HCT116 (cell line): ENCODE measurements at regions not wholly inside any gene's neighbourhood (a gene's known extent, or its start where the extent isn't known, plus 50 kb on each side); places are given as distances from the start of the nearest gene placed in this dataset.

Experiments used
- ATAC-seq: fragments of 200-7000 bp; cut with Tn5 transposase; 2 replicates; pipeline ENCODE4 v1.9.1; 2020; ENCODE audit warnings: mild to moderate bottlenecking, moderate library complexity
- BruUV-seq: library from RNA; stranded (reverse); fragments of 400-500 nt; replicated peaks from 2 replicates; lab custom pipeline; 2021; lab: Mats Ljungman, UMichigan
- CTCF ChIA-PET: fragments of 300-600 bp; sonication (Branson Sonifier 250); formaldehyde crosslinking; loops from one replicate; lab custom pipeline; 2021; ENCODE audit warnings: antibody characterized with exemption; lab: Charles Lee
- POLR2A ChIA-PET: fragments of 300-600, 350-600 bp; sonication (Branson Sonifier 250); formaldehyde crosslinking; loops from one replicate; lab custom pipeline; 2021; ENCODE audit warnings: antibody characterized with exemption; lab: Charles Lee
- RAD21 ChIA-PET, 2 experiments: fragments of 300-600 bp; sonication (Branson Sonifier 250); formaldehyde crosslinking; loops; one replicate each; lab custom pipeline; 2023; ENCODE audit warnings: low total read pairs in 2 of 2; ENCODE audit not compliant: uncharacterized antibody in 2 of 2, unreplicated experiment in 2 of 2, low non-redundant PET in 1 of 2; lab: Charles Lee
- DNase-seq: peaks from one replicate; pipeline ENCODE4 v3.0.0-alpha.2; 2010; ENCODE audit warnings: low read depth, low spot score
- H2AFZ ChIP-seq: fragments of 200-600 bp; shearing (Covaris generic), sonication (generic); 2 replicates; pipeline ENCODE4 v1.6.1; 2017; ENCODE audit warnings: low read depth, mixed run types, mixed read lengths, antibody characterized with exemption, low read length; ENCODE audit not compliant: poor library complexity, severe bottlenecking
- H3K27ac ChIP-seq: 2 replicates; pipeline ENCODE4 v1.5.1; 2012; ENCODE audit warnings: low read depth, low read length
- H3K27me3 ChIP-seq: fragments of 200-600 bp; sonication (generic); 2 replicates; pipeline ENCODE4 v1.6.1; 2016; ENCODE audit warnings: mixed run types, low read length, mixed read lengths; ENCODE audit not compliant: insufficient read depth
- H3K36me3 ChIP-seq, 2 experiments: fragments of 200-500 bp in 1 of 2; fragments of 200-600 bp in 1 of 2; sonication (Bioruptor generic) in 1 of 2; sonication (generic) in 1 of 2; 2 replicates each; pipeline versions ENCODE4 v1.5.1 to v1.6.1; 2014 to 2016; ENCODE audit warnings: low read length in 2 of 2, inconsistent platforms in 1 of 2, mixed read lengths in 1 of 2, mixed run types in 1 of 2; ENCODE audit not compliant: insufficient read depth in 2 of 2, control insufficient read depth in 1 of 2
- H3K4me1 ChIP-seq, 2 experiments: fragments of 200-600 bp in 1 of 2; sonication (generic) in 1 of 2; 2 replicates each; pipeline versions ENCODE4 v1.5.1 to v1.6.1; 2012 to 2017; ENCODE audit warnings: low read length in 2 of 2, inconsistent platforms in 1 of 2, mild to moderate bottlenecking in 1 of 2, mixed read lengths in 1 of 2, mixed run types in 1 of 2, moderate library complexity in 1 of 2; ENCODE audit not compliant: insufficient read depth in 2 of 2, control insufficient read depth in 1 of 2
- H3K4me2 ChIP-seq: fragments of 200-600 bp; sonication (generic); 2 replicates; pipeline ENCODE4 v1.6.1; 2017; ENCODE audit warnings: mixed run types, low read length, mixed read lengths
- H3K4me3 ChIP-seq, 2 experiments: fragments of 200-600 bp in 1 of 2; sonication (generic) in 1 of 2; replicated peaks in 1 of 2; 2 replicates each; pipeline ENCODE4 v1.5.1; 2011 to 2016; ENCODE audit warnings: low read length in 2 of 2, control low read depth in 1 of 2, low read depth in 1 of 2, mild to moderate bottlenecking in 1 of 2, mixed read lengths in 1 of 2, mixed run types in 1 of 2
- H3K79me2 ChIP-seq: fragments of 200-600 bp; sonication (generic); 2 replicates; pipeline ENCODE4 v1.6.1; 2017; ENCODE audit warnings: mild to moderate bottlenecking, mixed run types, low read length, moderate library complexity, mixed read lengths; ENCODE audit not compliant: insufficient read depth
- H3K9ac ChIP-seq: fragments of 200-600 bp; sonication (generic); 2 replicates; pipeline ENCODE4 v1.6.1; 2016; ENCODE audit warnings: low read length, mixed read lengths
- H3K9me2 ChIP-seq: fragments of 200-600 bp; sonication (generic), shearing (Covaris generic); 2 replicates; pipeline ENCODE4 v1.6.1; 2017; ENCODE audit warnings: mixed run types, mild to moderate bottlenecking, moderate library complexity; ENCODE audit not compliant: insufficient read depth
- H3K9me3 ChIP-seq, 2 experiments: fragments of 200-500 bp in 1 of 2; fragments of 200-600 bp in 1 of 2; sonication (Bioruptor generic) in 1 of 2; sonication (generic) in 1 of 2; 2 replicates each; pipeline ENCODE4 v1.6.1; 2014 to 2017; ENCODE audit warnings: low read length in 2 of 2, mixed read lengths in 2 of 2, inconsistent platforms in 1 of 2, low read depth in 1 of 2, mild to moderate bottlenecking in 1 of 2, mixed run types in 1 of 2, moderate library complexity in 1 of 2; ENCODE audit not compliant: control insufficient read depth in 1 of 2, insufficient read depth in 1 of 2
- H4K20me1 ChIP-seq: fragments of 200-600 bp; sonication (generic), shearing (Covaris generic); 2 replicates; pipeline ENCODE4 v1.6.1; 2017; ENCODE audit warnings: mixed run types, mild to moderate bottlenecking, moderate library complexity; ENCODE audit not compliant: insufficient read depth
- CBX3 ChIP-seq: IDR thresholded peaks from 2 replicates; pipeline ENCODE4 v1.6.1; 2012; ENCODE audit warnings: low read depth
- CEBPB ChIP-seq: IDR thresholded peaks from 2 replicates; pipeline ENCODE4 v1.6.1; 2012; ENCODE audit warnings: low read depth
- ELF1 ChIP-seq: IDR thresholded peaks from 2 replicates; pipeline ENCODE4 v1.6.1; 2012; ENCODE audit warnings: low read depth, borderline replicate concordance
- EZH2 ChIP-seq: fragments of 200-600 bp; sonication (generic); IDR thresholded peaks from 2 replicates; pipeline ENCODE4 v1.6.1; 2017; ENCODE audit warnings: antibody characterized with exemption, mixed run types
- EZH2phosphoT487 ChIP-seq: fragments of 200-600 bp; IDR thresholded peaks from 2 replicates; pipeline ENCODE4 v1.6.1; 2018; ENCODE audit warnings: antibody characterized with exemption, borderline replicate concordance
- JUND ChIP-seq: IDR thresholded peaks from 2 replicates; pipeline ENCODE4 v1.6.1; 2012
- MAX ChIP-seq: IDR thresholded peaks from 2 replicates; pipeline ENCODE4 v1.6.1; 2012
- POLR2AphosphoS5 ChIP-seq: IDR thresholded peaks from 2 replicates; pipeline ENCODE4 v1.6.1; 2011; ENCODE audit warnings: mild to moderate bottlenecking, low read depth, low read length, moderate library complexity
- RAD21 ChIP-seq: IDR thresholded peaks from 2 replicates; pipeline ENCODE4 v1.6.1; 2012; ENCODE audit warnings: low read depth, mild to moderate bottlenecking
- SIN3A ChIP-seq: IDR thresholded peaks from 2 replicates; pipeline ENCODE4 v1.6.1; 2012; ENCODE audit warnings: low read depth
- SP1 ChIP-seq: IDR thresholded peaks from 2 replicates; pipeline ENCODE4 v1.6.1; 2012; ENCODE audit warnings: low read depth
- SRF ChIP-seq: IDR thresholded peaks from 2 replicates; pipeline ENCODE4 v1.6.1; 2012; ENCODE audit warnings: low read depth
- YY1 ChIP-seq: IDR thresholded peaks from 2 replicates; pipeline ENCODE4 v1.6.1; 2011; ENCODE audit warnings: low read length, low read depth, moderate library complexity, mild to moderate bottlenecking; ENCODE audit not compliant: insufficient replicate concordance; ENCODE audit errors: extremely low read depth
- ZBTB33 ChIP-seq: IDR thresholded peaks from 2 replicates; pipeline ENCODE4 v1.6.1; 2011; ENCODE audit warnings: mild to moderate bottlenecking, low read length, moderate library complexity; ENCODE audit not compliant: insufficient replicate concordance; ENCODE audit errors: extremely low read depth
- ZNF274 ChIP-seq: fragments of 200-500 bp; sonication (Bioruptor generic); IDR thresholded peaks from 2 replicates; pipeline ENCODE4 v1.6.1; 2014; ENCODE audit warnings: mild to moderate bottlenecking, low read depth, low read length, inconsistent platforms
- intact Hi-C: fragments of 100-400 bp; cut with micrococcal nuclease; formaldehyde crosslinking; loops from 2 replicates; pipeline ENCODE4 v1.10.0; 2022
- TF ChIP-seq, protein P1 (sequence below): IDR thresholded peaks from 2 replicates; pipeline ENCODE4 v1.6.1; 2012; ENCODE audit warnings: low read depth
- TF ChIP-seq, protein P2 (sequence below): IDR thresholded peaks from 2 replicates; pipeline ENCODE4 v1.6.1; 2012
- TF ChIP-seq, protein P3 (sequence below), 3 experiments: fragments of 200-600 bp in 1 of 3; sonication (generic) in 1 of 3; IDR thresholded peaks in 2 of 3; conservative IDR thresholded peaks in 1 of 3; 2 replicates each; pipeline ENCODE4 v1.5.1; 2012 to 2017; ENCODE audit warnings: low read depth in 2 of 3, low read length in 2 of 3, antibody characterized with exemption in 1 of 3, borderline replicate concordance in 1 of 3, control low read depth in 1 of 3, mild to moderate bottlenecking in 1 of 3, mixed read lengths in 1 of 3, mixed run types in 1 of 3, moderate library complexity in 1 of 3; ENCODE audit not compliant: insufficient read depth in 1 of 3

- no peak overlapping the region for H3K4me2 ChIP-seq
- ChIA-PET CTCF (no interaction called here), RAD21 (no interaction called here), POLR2A (no interaction called here)
- no peaks in the 10 kb centered on the region for H3K9me2 ChIP-seq
- no peak overlapping the region for H3K27ac ChIP-seq
- H3K4me1 ChIP-seq, result no peaks in the 10 kb centered on the region
- intact Hi-C loops, result no loop called here
- H3K79me2 ChIP-seq, result no peaks in the 10 kb centered on the region
- no peaks in the 10 kb centered on the region for H3K36me3 ChIP-seq
- no peak for DNase-seq
- no peak overlapping the region for H3K9ac ChIP-seq
- no peaks in the 10 kb centered on the region for H3K9me3 ChIP-seq
- H2AFZ ChIP-seq, result no peak overlapping the region
- TF ChIP-seq EZH2phosphoT487, result no peak
- no peak for TF ChIP-seq RAD21
- TF ChIP-seq SP1, result no peak
- TF ChIP-seq JUND, result no peak
- no peak for TF ChIP-seq ZNF274
- no peak for TF ChIP-seq SRF
- TF ChIP-seq YY1, result no peak
- TF ChIP-seq ZBTB33, result no peak
- TF ChIP-seq ELF1, result no peak
- no peak for TF ChIP-seq SIN3A
- TF ChIP-seq, protein P1, sequence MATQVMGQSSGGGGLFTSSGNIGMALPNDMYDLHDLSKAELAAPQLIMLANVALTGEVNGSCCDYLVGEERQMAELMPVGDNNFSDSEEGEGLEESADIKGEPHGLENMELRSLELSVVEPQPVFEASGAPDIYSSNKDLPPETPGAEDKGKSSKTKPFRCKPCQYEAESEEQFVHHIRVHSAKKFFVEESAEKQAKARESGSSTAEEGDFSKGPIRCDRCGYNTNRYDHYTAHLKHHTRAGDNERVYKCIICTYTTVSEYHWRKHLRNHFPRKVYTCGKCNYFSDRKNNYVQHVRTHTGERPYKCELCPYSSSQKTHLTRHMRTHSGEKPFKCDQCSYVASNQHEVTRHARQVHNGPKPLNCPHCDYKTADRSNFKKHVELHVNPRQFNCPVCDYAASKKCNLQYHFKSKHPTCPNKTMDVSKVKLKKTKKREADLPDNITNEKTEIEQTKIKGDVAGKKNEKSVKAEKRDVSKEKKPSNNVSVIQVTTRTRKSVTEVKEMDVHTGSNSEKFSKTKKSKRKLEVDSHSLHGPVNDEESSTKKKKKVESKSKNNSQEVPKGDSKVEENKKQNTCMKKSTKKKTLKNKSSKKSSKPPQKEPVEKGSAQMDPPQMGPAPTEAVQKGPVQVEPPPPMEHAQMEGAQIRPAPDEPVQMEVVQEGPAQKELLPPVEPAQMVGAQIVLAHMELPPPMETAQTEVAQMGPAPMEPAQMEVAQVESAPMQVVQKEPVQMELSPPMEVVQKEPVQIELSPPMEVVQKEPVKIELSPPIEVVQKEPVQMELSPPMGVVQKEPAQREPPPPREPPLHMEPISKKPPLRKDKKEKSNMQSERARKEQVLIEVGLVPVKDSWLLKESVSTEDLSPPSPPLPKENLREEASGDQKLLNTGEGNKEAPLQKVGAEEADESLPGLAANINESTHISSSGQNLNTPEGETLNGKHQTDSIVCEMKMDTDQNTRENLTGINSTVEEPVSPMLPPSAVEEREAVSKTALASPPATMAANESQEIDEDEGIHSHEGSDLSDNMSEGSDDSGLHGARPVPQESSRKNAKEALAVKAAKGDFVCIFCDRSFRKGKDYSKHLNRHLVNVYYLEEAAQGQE, result no peak
- TF ChIP-seq POLR2AphosphoS5, result no peak
- no peak for TF ChIP-seq CEBPB
- no peak for TF ChIP-seq MAX
- TF ChIP-seq, protein P2, sequence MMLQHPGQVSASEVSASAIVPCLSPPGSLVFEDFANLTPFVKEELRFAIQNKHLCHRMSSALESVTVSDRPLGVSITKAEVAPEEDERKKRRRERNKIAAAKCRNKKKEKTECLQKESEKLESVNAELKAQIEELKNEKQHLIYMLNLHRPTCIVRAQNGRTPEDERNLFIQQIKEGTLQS, result no peak
- no peak for TF ChIP-seq EZH2
- TF ChIP-seq, protein P3, sequence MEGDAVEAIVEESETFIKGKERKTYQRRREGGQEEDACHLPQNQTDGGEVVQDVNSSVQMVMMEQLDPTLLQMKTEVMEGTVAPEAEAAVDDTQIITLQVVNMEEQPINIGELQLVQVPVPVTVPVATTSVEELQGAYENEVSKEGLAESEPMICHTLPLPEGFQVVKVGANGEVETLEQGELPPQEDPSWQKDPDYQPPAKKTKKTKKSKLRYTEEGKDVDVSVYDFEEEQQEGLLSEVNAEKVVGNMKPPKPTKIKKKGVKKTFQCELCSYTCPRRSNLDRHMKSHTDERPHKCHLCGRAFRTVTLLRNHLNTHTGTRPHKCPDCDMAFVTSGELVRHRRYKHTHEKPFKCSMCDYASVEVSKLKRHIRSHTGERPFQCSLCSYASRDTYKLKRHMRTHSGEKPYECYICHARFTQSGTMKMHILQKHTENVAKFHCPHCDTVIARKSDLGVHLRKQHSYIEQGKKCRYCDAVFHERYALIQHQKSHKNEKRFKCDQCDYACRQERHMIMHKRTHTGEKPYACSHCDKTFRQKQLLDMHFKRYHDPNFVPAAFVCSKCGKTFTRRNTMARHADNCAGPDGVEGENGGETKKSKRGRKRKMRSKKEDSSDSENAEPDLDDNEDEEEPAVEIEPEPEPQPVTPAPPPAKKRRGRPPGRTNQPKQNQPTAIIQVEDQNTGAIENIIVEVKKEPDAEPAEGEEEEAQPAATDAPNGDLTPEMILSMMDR (IDR thresholded peaks at IDR 0.05 in 2 of 3, conservative IDR thresholded peaks at IDR 0.05 in 1 of 3; ENCODE audit: borderline replicate concordance in 1 of 3, insufficient read depth in 1 of 3, low read depth in 2 of 3, low read length in 2 of 3), result no peak
- no peak for TF ChIP-seq CBX3
- no peaks in the 10 kb centered on the region for H4K20me1 ChIP-seq
- BruUV-seq, result no TSS peak
- ATAC-seq, result no peak
- H3K27me3 ChIP-seq, result peaks cover 3% of the 10 kb centered on the region; the same call in 1 of the 2 replicates
- no peak overlapping the region for H3K4me3 ChIP-seq
These were observed 50.0 kb upstream of the IRX6 start for GRCh38 chr16:55273959-55274358.
